SH-SY5Y (cell line): ENCODE measurements at regions not wholly inside any gene's neighbourhood (a gene's known extent, or its start where the extent isn't known, plus 50 kb on each side); places are given as distances from the start of the nearest gene placed in this dataset.

ENCODE experiments used
- GATA2 ChIP-seq: IDR thresholded peaks from 2 replicates; pipeline ENCODE4 v1.6.1; 2011; ENCODE audit warnings: mild to moderate bottlenecking, low read depth, low read length
- GATA3 ChIP-seq: IDR thresholded peaks from 2 replicates; pipeline ENCODE4 v1.6.1; 2011; ENCODE audit warnings: low read depth, mild to moderate bottlenecking, low read length, moderate library complexity

- TF ChIP-seq GATA3 = no peak
- no peak for TF ChIP-seq GATA2
These were observed 540.3 kb downstream of the KCNJ2 start for GRCh38 chr17:70709596-70709995.
